HG03442 (cell line): ENCODE measurements at regions not wholly inside any gene's neighbourhood (a gene's known extent, or its start where the extent isn't known, plus 50 kb on each side); places are given as distances from the start of the nearest gene placed in this dataset.
"Not testable (repeated sequence)": the region's sequence is repeated elsewhere in the genome, so short reads cannot be mapped to it uniquely, and the experiment has no call there.

Source experiments
- ATAC-seq: cut with Tn5 transposase; IDR thresholded peaks from one replicate; pipeline ENCODE4 v1.9.1; 2021; ENCODE audit warnings: mild to moderate bottlenecking, moderate library complexity; ENCODE audit not compliant: unreplicated experiment

- no peak for ATAC-seq
Observed at GRCh38 chr7:37598824-37599223, 84.7 kb upstream of the GPR141 start.

DNA sequence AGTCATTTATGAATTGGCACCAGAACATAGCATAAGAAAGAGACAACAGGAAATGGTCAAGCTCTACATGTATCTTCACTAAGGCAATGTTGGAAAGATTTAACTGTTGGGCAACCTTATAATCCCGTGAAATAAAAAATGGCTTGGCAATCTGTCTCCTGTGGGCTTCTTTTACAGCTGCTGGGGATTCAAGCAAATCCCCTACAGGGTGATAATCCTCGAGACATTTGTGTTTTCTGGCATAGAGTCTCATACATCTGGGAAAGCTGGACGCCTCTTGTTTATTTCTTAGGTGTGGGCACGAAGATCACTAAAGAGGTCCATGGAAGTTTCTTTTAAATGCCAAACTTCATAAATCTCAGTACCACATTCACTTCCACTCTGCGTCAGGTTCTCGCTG is 82.2 kb upstream of the GPR141 start:
- ATAC-seq: no peak

GRCh38 chr7:37604078-37604477 is 79.5 kb upstream of the GPR141 start:
- no peak for ATAC-seq

DNA sequence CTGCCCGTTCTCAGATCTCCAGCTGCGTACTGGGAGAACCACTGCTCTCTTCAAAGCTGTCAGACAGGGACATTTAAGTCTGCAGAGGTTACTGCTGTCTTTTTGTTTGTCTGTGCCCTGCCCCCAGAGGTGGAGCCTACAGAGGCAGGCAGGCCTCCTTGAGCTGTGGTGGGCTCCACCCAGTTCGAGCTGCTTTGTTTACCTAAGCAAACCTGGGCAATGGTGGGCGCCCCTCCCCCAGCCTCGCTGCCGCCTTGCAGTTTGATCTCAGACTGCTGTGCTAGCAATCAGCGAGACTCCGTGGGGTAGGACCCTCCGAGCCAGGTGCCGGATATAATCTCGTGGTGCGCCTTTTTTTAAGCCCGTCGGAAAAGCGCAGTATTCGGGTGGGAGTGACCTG is 66.2 kb upstream of the GPR141 start:
- not testable (repeated sequence) for ATAC-seq

DNA sequence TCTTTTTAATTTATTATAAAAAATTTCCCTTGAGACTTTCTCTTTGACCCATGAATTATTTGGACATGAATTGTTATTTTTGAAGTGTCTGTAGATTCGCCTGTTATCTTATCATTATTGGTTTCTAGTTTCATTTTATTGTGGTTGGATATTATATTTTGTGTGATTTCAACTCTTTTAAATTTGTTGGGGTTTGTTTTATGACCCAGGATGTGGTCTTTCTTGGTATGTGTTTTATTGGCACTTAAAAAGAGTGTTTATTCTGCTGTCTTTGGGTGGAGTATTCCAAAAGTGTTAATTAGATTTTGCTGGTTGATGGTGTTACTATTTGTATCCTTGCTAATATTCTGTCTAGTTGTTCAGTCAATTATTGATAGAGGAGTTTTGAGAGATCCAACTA is 50.5 kb upstream of the GPR141 start:
- ATAC-seq: no peak
